HPDE6-E6E7 (cell line): ENCODE measurements at regions not wholly inside any gene's neighbourhood (a gene's known extent, or its start where the extent isn't known, plus 50 kb on each side); places are given as distances from the start of the nearest gene placed in this dataset.
A peak's percentile ranks its signal among the peaks of the same experiment; 100 is the strongest.

Source experiments
- DNase-seq: peaks from one replicate; pipeline ENCODE4 v3.0.0; 2011; ENCODE audit warnings: missing footprints; ENCODE audit errors: extremely low spot score

- DNase-seq, result no peak
These were observed 70.8 kb upstream of the SLC22A23 start for GRCh38 chr6:3527651-3527977.

- no peak for DNase-seq
These were observed 70.3 kb upstream of the SLC22A23 start for GRCh38 chr6:3526962-3527650.

GRCh38 chr6:3525915-3526314 lies 69.1 kb upstream of the SLC22A23 start:
- DNase-seq, result no peak

- DNase-seq, result no peak
These were observed 67.6 kb upstream of the SLC22A23 start for GRCh38 chr6:3524456-3524855.

GRCh38 chr6:3523966-3524365 lies 67.1 kb upstream of the SLC22A23 start:
- DNase-seq, result no peak

GRCh38 chr6:3523271-3523670 lies 66.4 kb upstream of the SLC22A23 start:
- no peak for DNase-seq

GRCh38 chr6:3522561-3523260 lies 65.9 kb upstream of the SLC22A23 start:
- DNase-seq, result no peak

GRCh38 chr6:3520281-3521230 lies 63.7 kb upstream of the SLC22A23 start:
- DNase-seq, result no peak

GRCh38 chr6:3518356-3519190 lies 61.7 kb upstream of the SLC22A23 start:
- peak; percentile 89 for DNase-seq

- peak; percentile 61 for DNase-seq
These were observed 60.5 kb upstream of the SLC22A23 start for GRCh38 chr6:3517350-3517749.

GRCh38 chr6:3516092-3516491 lies 59.2 kb upstream of the SLC22A23 start:
- DNase-seq, result no peak

GRCh38 chr6:3515669-3516068 lies 58.8 kb upstream of the SLC22A23 start:
- DNase-seq, result no peak

GRCh38 chr6:3513416-3513815 lies 56.6 kb upstream of the SLC22A23 start:
- DNase-seq, result no peak

GRCh38 chr6:3512832-3513231 lies 56.0 kb upstream of the SLC22A23 start:
- no peak for DNase-seq

- no peak for DNase-seq
These were observed 53.8 kb upstream of the SLC22A23 start for GRCh38 chr6:3510617-3511016.

GRCh38 chr6:3510178-3510577 lies 53.3 kb upstream of the SLC22A23 start:
- DNase-seq, result no peak

GRCh38 chr6:3509336-3509735 lies 52.5 kb upstream of the SLC22A23 start:
- no peak for DNase-seq

- DNase-seq, result no peak
These were observed 50.0 kb upstream of the SLC22A23 start for GRCh38 chr6:3506751-3507383.
